AG10803 (cell line): ENCODE measurements at regions not wholly inside any gene's neighbourhood (a gene's known extent, or its start where the extent isn't known, plus 50 kb on each side); places are given as distances from the start of the nearest gene placed in this dataset.
"Not testable (repeated sequence)": the region's sequence is repeated elsewhere in the genome, so short reads cannot be mapped to it uniquely, and the experiment has no call there.

Experiments
- DNase-seq: peaks from one replicate; pipeline ENCODE4 v3.0.0; 2010; ENCODE audit warnings: low read depth
- H3K4me3 ChIP-seq: 2 replicates; pipeline ENCODE4 v1.5.1; 2011; ENCODE audit warnings: mild to moderate bottlenecking, low read length, control low read depth
- CTCF ChIP-seq: conservative IDR thresholded peaks from 2 replicates; pipeline ENCODE4 v1.5.1; 2011; ENCODE audit warnings: mild to moderate bottlenecking, low read length, control low read depth, inconsistent platforms

DNA sequence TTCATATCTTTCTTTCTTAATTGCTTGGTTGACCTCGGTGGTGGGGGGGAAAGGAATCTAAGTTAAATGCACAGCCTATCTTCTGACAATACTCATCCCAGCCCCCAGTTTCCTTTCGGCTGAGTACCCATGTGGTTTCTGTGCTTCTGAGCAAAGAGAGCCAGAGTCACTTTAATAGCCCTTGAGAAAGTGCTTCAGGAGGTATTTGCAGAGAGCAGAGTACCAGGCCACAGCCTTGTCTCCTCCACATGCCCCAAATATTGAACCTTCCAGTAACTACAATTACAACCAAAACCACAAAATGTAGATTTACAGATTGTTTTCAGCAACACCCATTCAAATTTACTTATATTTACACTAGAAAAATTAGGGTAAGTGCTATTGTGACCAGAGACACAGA, 647.4 kb downstream of the NR2F2 start:
- TF ChIP-seq CTCF: no peak
- no peak for DNase-seq
- H3K4me3 ChIP-seq: no peak overlapping the region

GRCh38 chr15:96978937-96979473, 648.5 kb downstream of the NR2F2 start:
- TF ChIP-seq CTCF: no peak
- no peak for DNase-seq
- no peak overlapping the region for H3K4me3 ChIP-seq

DNA sequence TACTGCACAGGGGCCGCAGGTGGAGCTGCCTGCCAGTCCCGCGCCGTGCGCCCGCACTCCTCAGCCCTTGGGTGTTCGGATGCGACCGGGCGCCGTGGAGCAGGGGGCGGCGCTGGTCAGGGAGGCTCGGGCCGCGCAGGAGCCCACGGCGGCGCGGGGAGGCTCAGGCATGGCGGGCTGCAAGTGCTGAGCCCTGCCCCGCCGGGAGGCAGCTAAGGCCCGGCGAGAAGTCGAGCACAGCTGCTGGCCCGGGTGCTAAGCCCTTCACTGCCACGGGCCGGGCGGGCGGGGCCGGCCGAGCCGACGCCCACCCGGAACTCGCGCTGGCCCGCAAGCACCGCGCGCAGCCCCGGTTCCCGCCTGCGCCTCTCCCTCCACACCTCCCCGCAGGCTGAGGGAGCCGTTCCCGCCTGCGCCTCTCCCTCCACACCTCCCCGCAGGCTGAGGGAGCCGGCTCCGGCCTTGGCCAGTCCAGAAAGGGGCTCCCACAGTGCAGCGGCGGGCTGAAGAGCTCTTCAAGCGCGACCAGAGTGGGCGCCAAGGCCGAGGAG, 653.7 kb downstream of the NR2F2 start:
- H3K4me3 ChIP-seq, DNase-seq: not testable (repeated sequence)

DNA sequence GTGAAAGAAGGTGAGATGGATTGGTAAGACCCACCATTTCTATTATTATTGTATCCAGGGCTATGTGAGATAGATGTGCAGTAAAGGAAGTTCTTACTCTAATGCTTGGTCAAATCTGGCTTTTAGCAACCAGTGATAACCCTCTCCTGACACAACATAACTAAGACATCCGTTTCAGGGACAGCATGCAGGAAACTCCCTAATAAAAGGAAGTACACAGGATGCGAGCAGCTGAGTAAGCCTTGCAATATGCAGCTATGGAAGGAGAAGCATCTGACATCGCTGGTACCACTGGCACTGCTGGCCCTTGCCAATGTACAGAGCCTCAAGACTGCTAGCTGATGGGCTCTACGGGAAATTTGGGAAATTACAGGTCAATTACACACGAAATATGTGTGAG, 662.3 kb downstream of the NR2F2 start:
- DNase-seq: no peak
- no peak overlapping the region for H3K4me3 ChIP-seq
- TF ChIP-seq CTCF: no peak

GRCh38 chr15:96997538-96997937, 667.0 kb downstream of the NR2F2 start:
- no peak for DNase-seq
- H3K4me3 ChIP-seq: no peak overlapping the region
- no peak for TF ChIP-seq CTCF

DNA sequence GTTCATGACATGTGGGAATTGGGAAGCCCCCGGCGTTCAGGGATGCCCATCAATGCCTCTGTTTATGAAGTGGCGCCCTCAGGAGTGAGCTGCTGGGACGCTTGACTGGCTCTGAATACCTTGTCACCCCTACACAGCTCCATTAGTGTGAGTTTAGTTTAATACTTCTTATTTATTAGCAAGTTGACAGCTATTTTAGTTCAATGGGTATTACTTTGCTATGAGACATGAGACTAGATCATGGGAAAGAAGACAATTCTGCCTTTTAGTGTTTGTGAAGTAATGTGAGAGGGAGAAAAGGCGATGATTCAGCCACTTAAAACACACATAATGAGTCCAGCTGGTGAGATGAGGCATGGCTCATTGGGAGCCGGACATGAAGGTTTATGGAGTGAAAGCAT, 678.5 kb downstream of the NR2F2 start:
- DNase-seq: no peak
- no peak for TF ChIP-seq CTCF
- no peak overlapping the region for H3K4me3 ChIP-seq

DNA sequence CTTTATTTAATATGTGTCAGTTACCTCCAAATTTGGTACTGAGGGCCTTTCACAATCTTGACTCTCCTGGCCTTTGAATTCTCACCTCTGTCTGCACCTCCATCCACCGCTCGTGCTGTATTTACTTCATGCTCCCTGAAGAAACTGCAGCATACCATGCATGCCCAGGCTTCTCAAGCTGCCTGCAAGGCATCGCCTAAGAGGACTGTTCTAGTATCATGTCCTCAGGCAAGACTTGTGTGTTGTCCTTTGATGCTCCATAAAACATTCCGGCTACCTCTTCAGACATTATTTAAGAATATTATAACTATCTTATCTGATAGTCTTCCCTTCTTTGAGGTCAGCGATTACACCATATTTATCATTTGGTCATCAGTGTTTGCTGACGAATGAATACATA, 682.5 kb downstream of the NR2F2 start:
- no peak for DNase-seq
- H3K4me3 ChIP-seq: no peak overlapping the region
- no peak for TF ChIP-seq CTCF

DNA sequence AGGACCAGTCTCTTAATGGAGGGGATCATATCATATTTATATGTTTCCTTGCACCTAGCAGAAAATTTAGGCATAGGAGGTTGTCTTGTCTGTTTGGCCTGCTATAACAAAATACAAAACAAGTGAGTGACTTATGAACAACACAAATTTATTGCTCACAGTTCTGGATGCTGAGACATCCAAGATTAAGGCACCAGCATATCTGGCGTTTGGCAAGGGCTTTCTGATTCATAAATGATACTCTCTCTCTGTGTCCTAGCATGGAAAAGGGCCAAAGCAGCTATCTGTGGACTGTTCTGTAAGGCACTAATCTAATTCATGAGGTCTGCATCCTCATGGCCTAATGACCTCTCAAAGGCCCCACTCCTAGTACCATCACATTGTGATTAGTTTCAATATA, 683.0 kb downstream of the NR2F2 start:
- H3K4me3 ChIP-seq: no peak overlapping the region
- TF ChIP-seq CTCF: no peak
- no peak for DNase-seq
